HepG2 (cell line): ENCODE measurements at regions not wholly inside any gene's neighbourhood (a gene's known extent, or its start where the extent isn't known, plus 50 kb on each side); places are given as distances from the start of the nearest gene placed in this dataset.

Source experiments
- CTCF ChIP-seq: sonication (generic); formaldehyde crosslinking; IDR thresholded peaks from 2 replicates; pipeline ENCODE4 v1.5.0; 2020; ENCODE audit warnings: mild to moderate bottlenecking, missing genetic modification reagents, moderate library complexity
- EP300 ChIP-seq, 3 experiments: sonication (generic) in 1 of 3; formaldehyde crosslinking in 1 of 3; IDR thresholded peaks; 2 replicates each; pipeline versions ENCODE4 v1.5.1 to v1.6.1; 2011 to 2020; ENCODE audit warnings: low read depth in 2 of 3, low read length in 2 of 3, borderline replicate concordance in 1 of 3, improper control_type of control experiment in 1 of 3, mild to moderate bottlenecking in 1 of 3, missing genetic modification reagents in 1 of 3, moderate library complexity in 1 of 3
- FOXJ3 ChIP-seq: sonication (generic); formaldehyde crosslinking; IDR thresholded peaks from 2 replicates; pipeline ENCODE4 v1.4.0; 2020; ENCODE audit warnings: missing genetic modification reagents, mild to moderate bottlenecking, borderline replicate concordance
- GATA4 ChIP-seq: sonication (generic); IDR thresholded peaks from 2 replicates; pipeline ENCODE4 v1.6.1; 2016; ENCODE audit warnings: antibody characterized with exemption, low read depth, borderline replicate concordance
- JUN ChIP-seq: sonication (generic); formaldehyde crosslinking; IDR thresholded peaks from 2 replicates; pipeline ENCODE4 v1.4.0; 2020; ENCODE audit warnings: mild to moderate bottlenecking, missing genetic modification reagents
- SP1 ChIP-seq, 2 experiments: fragments of 450-650 bp in 1 of 2; sonication (generic) in 1 of 2; formaldehyde crosslinking in 1 of 2; IDR thresholded peaks; 2 replicates each; pipeline versions ENCODE4 v1.4.0 to v1.6.1; 2016 to 2020; ENCODE audit warnings: missing genetic modification reagents in 1 of 2
- ZNF326 ChIP-seq: sonication (generic); formaldehyde crosslinking; IDR thresholded peaks from 2 replicates; pipeline ENCODE4 v1.4.0; 2020; ENCODE audit warnings: missing genetic modification reagents, borderline replicate concordance
- ZNF674 ChIP-seq: sonication (generic); formaldehyde crosslinking; IDR thresholded peaks from 2 replicates; pipeline ENCODE4 v1.5.0; 2020; ENCODE audit warnings: low read depth, mild to moderate bottlenecking, missing genetic modification reagents
- TF ChIP-seq, protein P1 (sequence below), 2 experiments: sonication (generic) in 1 of 2; formaldehyde crosslinking in 1 of 2; IDR thresholded peaks; 2 replicates each; pipeline versions ENCODE4 v1.6.1 to v1.9.0; 2014 to 2022; ENCODE audit warnings: antibody characterized with exemption in 1 of 2, borderline replicate concordance in 1 of 2, inconsistent platforms in 1 of 2, low read depth in 1 of 2, missing genetic modification reagents in 1 of 2

- TF ChIP-seq ZNF674 (CRISPR knock-in tag) (no peak), JUN (CRISPR knock-in tag) (no peak), CTCF (CRISPR knock-in tag) (no peak), SP1 (IDR thresholded peaks at IDR 0.05) (no peak), SP1 (CRISPR knock-in tag; IDR thresholded peaks at IDR 0.05) (no peak), EP300 (IDR thresholded peaks at IDR 0.05; ENCODE audit: low read depth in 2 of 2, low read length in 2 of 2) (no peak), EP300 (CRISPR knock-in tag; IDR thresholded peaks at IDR 0.05; ENCODE audit: borderline replicate concordance) (no peak), GATA4 (no peak), ZNF326 (CRISPR knock-in tag) (no peak), FOXJ3 (CRISPR knock-in tag) (no peak)
- TF ChIP-seq, protein P1, sequence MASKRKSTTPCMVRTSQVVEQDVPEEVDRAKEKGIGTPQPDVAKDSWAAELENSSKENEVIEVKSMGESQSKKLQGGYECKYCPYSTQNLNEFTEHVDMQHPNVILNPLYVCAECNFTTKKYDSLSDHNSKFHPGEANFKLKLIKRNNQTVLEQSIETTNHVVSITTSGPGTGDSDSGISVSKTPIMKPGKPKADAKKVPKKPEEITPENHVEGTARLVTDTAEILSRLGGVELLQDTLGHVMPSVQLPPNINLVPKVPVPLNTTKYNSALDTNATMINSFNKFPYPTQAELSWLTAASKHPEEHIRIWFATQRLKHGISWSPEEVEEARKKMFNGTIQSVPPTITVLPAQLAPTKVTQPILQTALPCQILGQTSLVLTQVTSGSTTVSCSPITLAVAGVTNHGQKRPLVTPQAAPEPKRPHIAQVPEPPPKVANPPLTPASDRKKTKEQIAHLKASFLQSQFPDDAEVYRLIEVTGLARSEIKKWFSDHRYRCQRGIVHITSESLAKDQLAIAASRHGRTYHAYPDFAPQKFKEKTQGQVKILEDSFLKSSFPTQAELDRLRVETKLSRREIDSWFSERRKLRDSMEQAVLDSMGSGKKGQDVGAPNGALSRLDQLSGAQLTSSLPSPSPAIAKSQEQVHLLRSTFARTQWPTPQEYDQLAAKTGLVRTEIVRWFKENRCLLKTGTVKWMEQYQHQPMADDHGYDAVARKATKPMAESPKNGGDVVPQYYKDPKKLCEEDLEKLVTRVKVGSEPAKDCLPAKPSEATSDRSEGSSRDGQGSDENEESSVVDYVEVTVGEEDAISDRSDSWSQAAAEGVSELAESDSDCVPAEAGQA (IDR thresholded peaks at IDR 0.05; ENCODE audit: low read depth) = no peak
- TF ChIP-seq, protein P1 (CRISPR knock-in tag; IDR thresholded peaks at IDR 0.05; ENCODE audit: borderline replicate concordance) = no peak
These were observed 381.6 kb downstream of the FOXG1 start for GRCh38 chr14:29148221-29148620.
